ENCODE measurements at regions not wholly inside any gene's neighbourhood (a gene's known extent, or its start where the extent isn't known, plus 50 kb on each side); places are given as distances from the start of the nearest gene placed in this dataset.

- TF ChIP-seq POLR2A (IDR thresholded peaks at IDR 0.05): no peak
- TF ChIP-seq CTCF (IDR thresholded peaks at IDR 0.05): no peak
Measured at GRCh38 chr4:112053825-112054350, 91.4 kb upstream of the FAM241A start.
